CD14-positive monocyte (primary cell): ENCODE measurements at regions not wholly inside any gene's neighbourhood (a gene's known extent, or its start where the extent isn't known, plus 50 kb on each side); places are given as distances from the start of the nearest gene placed in this dataset.

Experiments
- DNase-seq, 3 donors: peaks; one replicate each; pipeline ENCODE4 v3.0.0-alpha.2; 2011 to 2022
- H2AFZ ChIP-seq: 2 replicates; pipeline ENCODE4 v1.6.0; 2012; ENCODE audit warnings: mild to moderate bottlenecking, low read depth, low read length, inconsistent platforms; ENCODE audit not compliant: insufficient read depth, poor library complexity, severe bottlenecking
- H3K27ac ChIP-seq, 2 donors: 1 replicate in 1 of 2; 2 replicates in 1 of 2; pipeline ENCODE4 v1.5.1; 2012 to 2013; ENCODE audit warnings: low read length in 2 of 2, control low read depth in 1 of 2, inconsistent platforms in 1 of 2, low read depth in 1 of 2, mild to moderate bottlenecking in 1 of 2
- H3K27me3 ChIP-seq, 2 donors: one replicate each; pipeline versions ENCODE4 v1.6.0 to v1.6.1; 2011 to 2013; ENCODE audit warnings: low read length in 2 of 2; ENCODE audit not compliant: control insufficient read depth in 2 of 2, insufficient read depth in 2 of 2
- H3K36me3 ChIP-seq, 2 donors: replicated peaks in 1 of 2; 1 replicate in 1 of 2; 2 replicates in 1 of 2; pipeline versions ENCODE4 v1.5.1 to v1.6.1; 2012 to 2013; ENCODE audit warnings: low read length in 2 of 2, control low read depth in 1 of 2, inconsistent platforms in 1 of 2, mild to moderate bottlenecking in 1 of 2; ENCODE audit not compliant: insufficient read depth in 2 of 2, control insufficient read depth in 1 of 2
- H3K4me1 ChIP-seq, 2 donors: 1 replicate in 1 of 2; 2 replicates in 1 of 2; pipeline versions ENCODE4 v1.5.1 to v1.6.1; 2012 to 2013; ENCODE audit warnings: low read length in 2 of 2, control low read depth in 1 of 2, inconsistent platforms in 1 of 2, mild to moderate bottlenecking in 1 of 2, moderate library complexity in 1 of 2; ENCODE audit not compliant: insufficient read depth in 2 of 2, control insufficient read depth in 1 of 2
- H3K4me2 ChIP-seq: replicated peaks from 2 replicates; pipeline ENCODE3; 2012; ENCODE audit warnings: low read length, moderate library complexity, mild to moderate bottlenecking; ENCODE audit not compliant: poor library complexity, severe bottlenecking; ENCODE audit errors: extremely low read depth
- H3K4me3 ChIP-seq, 3 experiments: fragments of 200-600 bp in 1 of 3; sonication (generic) in 1 of 3; replicated peaks in 1 of 3; 1 replicate in 2 of 3; 2 replicates in 1 of 3; pipeline ENCODE4 v1.5.1; 2011 to 2013; ENCODE audit warnings: low read length in 3 of 3, mild to moderate bottlenecking in 3 of 3, control low read depth in 2 of 3, low read depth in 2 of 3, inconsistent platforms in 1 of 3, moderate library complexity in 1 of 3
- H3K79me2 ChIP-seq: 2 replicates; pipeline ENCODE4 v1.6.0; 2012; ENCODE audit warnings: mild to moderate bottlenecking, control low read depth, inconsistent platforms, low read length, moderate library complexity; ENCODE audit not compliant: insufficient read depth
- H3K9ac ChIP-seq: 2 replicates; pipeline ENCODE4 v1.6.0; 2017; ENCODE audit warnings: low read length, mild to moderate bottlenecking; ENCODE audit not compliant: insufficient read depth, poor library complexity, severe bottlenecking
- H3K9me3 ChIP-seq, 2 donors: replicated peaks in 1 of 2; 1 replicate in 1 of 2; 2 replicates in 1 of 2; pipeline versions ENCODE4 v1.5.1 to v1.6.1; 2012 to 2013; ENCODE audit warnings: low read length in 2 of 2, control low read depth in 1 of 2; ENCODE audit not compliant: control insufficient read depth in 1 of 2, insufficient read depth in 1 of 2
- H4K20me1 ChIP-seq: 2 replicates; pipeline ENCODE4 v1.6.0; 2012; ENCODE audit warnings: mild to moderate bottlenecking, low read length, control low read depth, moderate library complexity; ENCODE audit not compliant: insufficient read depth
- H3K27ac Mint-ChIP-seq, 7 donors: one replicate each; pipeline ENCODE4 v1.8.0; 2020; ENCODE audit warnings: mild to moderate bottlenecking in 7 of 7, mixed read lengths in 7 of 7, moderate library complexity in 6 of 7, inconsistent platforms in 2 of 7
- H3K27me3 Mint-ChIP-seq, 3 donors: one replicate each; pipeline ENCODE4 v1.8.0; 2021 to 2022; ENCODE audit warnings: low read depth in 3 of 3, mild to moderate bottlenecking in 3 of 3, mixed read lengths in 3 of 3, moderate library complexity in 3 of 3, inconsistent platforms in 1 of 3
- H3K36me3 Mint-ChIP-seq, 2 donors: one replicate each; pipeline ENCODE4 v1.8.0; 2020; ENCODE audit warnings: mixed read lengths in 2 of 2, inconsistent platforms in 1 of 2, mild to moderate bottlenecking in 1 of 2
- H3K4me1 Mint-ChIP-seq: one replicate; pipeline ENCODE4 v1.8.0; 2020; ENCODE audit warnings: mild to moderate bottlenecking, mixed read lengths
- H3K4me3 Mint-ChIP-seq, 2 donors: one replicate each; pipeline ENCODE4 v1.8.0; 2020; ENCODE audit warnings: mild to moderate bottlenecking in 2 of 2, mixed read lengths in 2 of 2, moderate library complexity in 1 of 2
- H3K9me3 Mint-ChIP-seq, 7 donors: one replicate each; pipeline ENCODE4 v1.8.0; 2020 to 2022; ENCODE audit warnings: mixed read lengths in 7 of 7, mild to moderate bottlenecking in 6 of 7, moderate library complexity in 6 of 7, inconsistent platforms in 2 of 7
- CTCF ChIP-seq: fragments of 200-600 bp; IDR thresholded peaks from one replicate; pipeline ENCODE4 v1.8.0; 2022; ENCODE audit warnings: antibody characterized with exemption, mild to moderate bottlenecking
- WGBS: methylation state at CpG from one replicate; pipeline ENCODE4 v1.1.5; 2013; ENCODE audit warnings: missing lambda C conversion rate; ENCODE audit not compliant: insufficient coverage; 5-methylcytosine and 5-hydroxymethylcytosine counted together
- intact Hi-C, 2 donors: fragments of 100-400 bp; cut with micrococcal nuclease; formaldehyde crosslinking; loops; one replicate each; pipeline versions ENCODE4 v1.15.0 to v1.15.1; 2023

GRCh38 chr13:103308667-103309066 is 242.4 kb upstream of the SLC10A2 start:
- Mint-ChIP-seq H3K27me3 (no peaks in the 10 kb centered on the region), H3K36me3 (no peaks in the 10 kb centered on the region), H3K4me1 (no peaks in the 10 kb centered on the region), H3K4me3 (no peak overlapping the region), H3K9me3 (peaks cover 0 to 9% (median 2%) of the 10 kb centered on the region in 7 donors), H3K27ac (no peak overlapping the region)
- H3K9me3 ChIP-seq, result peaks cover 0 to 3% of the 10 kb centered on the region in 2 donors
- intact Hi-C loops, result no loop called here
- no peaks in the 10 kb centered on the region for H3K79me2 ChIP-seq
- no peak overlapping the region for H3K4me2 ChIP-seq
- no peak for DNase-seq
- no peaks in the 10 kb centered on the region for H4K20me1 ChIP-seq
- no peak for TF ChIP-seq CTCF
- no peak overlapping the region for H3K4me3 ChIP-seq
- H3K27me3 ChIP-seq, result no peaks in the 10 kb centered on the region
- H3K36me3 ChIP-seq, result no peaks in the 10 kb centered on the region
- H2AFZ ChIP-seq, result no peak overlapping the region
- H3K9ac ChIP-seq, result no peak overlapping the region
- H3K27ac ChIP-seq, result no peak overlapping the region
- H3K4me1 ChIP-seq, result no peaks in the 10 kb centered on the region
- WGBS, result 94% methylated on average over 3 of the region's 4 CpGs

GRCh38 chr13:103306163-103306562 is 239.9 kb upstream of the SLC10A2 start:
- Histone ChIP-seq H3K4me2 (no peak overlapping the region), H3K4me3 (no peak overlapping the region), H3K27ac (no peak overlapping the region), H4K20me1 (no peaks in the 10 kb centered on the region), H3K9ac (no peak overlapping the region), H3K27me3 (no peaks in the 10 kb centered on the region), H3K79me2 (no peaks in the 10 kb centered on the region), H2AFZ (no peak overlapping the region), H3K9me3 (peaks cover 0 to 3% of the 10 kb centered on the region in 2 donors), H3K36me3 (no peaks in the 10 kb centered on the region), H3K4me1 (no peaks in the 10 kb centered on the region)
- H3K9me3 Mint-ChIP-seq, result peaks cover 0 to 9% (median 3%) of the 10 kb centered on the region in 7 donors
- no peaks in the 10 kb centered on the region for H3K27me3 Mint-ChIP-seq
- H3K4me1 Mint-ChIP-seq, result no peaks in the 10 kb centered on the region
- TF ChIP-seq CTCF, result no peak
- no peak overlapping the region for H3K4me3 Mint-ChIP-seq
- no peak for DNase-seq
- intact Hi-C loops, result no loop called here
- no peak overlapping the region for H3K27ac Mint-ChIP-seq
- H3K36me3 Mint-ChIP-seq, result no peaks in the 10 kb centered on the region
- WGBS, result 90% methylated on average over 5 of the region's 7 CpGs
